ENCODE measurements at regions not wholly inside any gene's neighbourhood (a gene's known extent, or its start where the extent isn't known, plus 50 kb on each side); places are given as distances from the start of the nearest gene placed in this dataset.

GRCh38 chr9:27645161-27645840 is 72.0 kb upstream of the C9orf72 start:
- H3F3A ChIP-seq (ENCODE audit: insufficient read depth, low read depth) = no peaks in the 10 kb centered on the region
- ChIA-PET CTCF (no interaction called here), POLR2A (ENCODE audit: unreplicated experiment) (no interaction called here)
- H3K27me3 ChIP-seq (ENCODE audit: insufficient read depth, low read depth) = no peaks in the 10 kb centered on the region
- H4K20me1 ChIP-seq (ENCODE audit: insufficient read depth) = no peaks in the 10 kb centered on the region
- H3K9me3 ChIP-seq (ENCODE audit: insufficient read depth, low read depth) = no peaks in the 10 kb centered on the region
- no peaks in the 10 kb centered on the region for H3K79me2 ChIP-seq (ENCODE audit: low read depth)
- intact Hi-C loops (cut with micrococcal nuclease; ENCODE audit: unreplicated experiment) = no loop called here
- TF ChIP-seq EZH2 (IDR thresholded peaks at IDR 0.05; ENCODE audit: low read depth) = no peak
- TF ChIP-seq CTCF (conservative IDR thresholded peaks at IDR 0.05) = no peak
- H3K27ac ChIP-seq = no peak overlapping the region
- H3K4me1 ChIP-seq (replicated peaks; ENCODE audit: insufficient read depth) = no peaks in the 10 kb centered on the region
- H2AFZ ChIP-seq = no peak overlapping the region
- no peak overlapping the region for H3K4me3 ChIP-seq
- no peak for DNase-seq
- no peaks in the 10 kb centered on the region for H3K9me2 ChIP-seq (ENCODE audit: insufficient read depth)
- no peaks in the 10 kb centered on the region for H3K36me3 ChIP-seq (ENCODE audit: low read depth)
- H3K4me2 ChIP-seq = no peak overlapping the region
- no TSS peak for BruUV-seq (replicated peaks)

- no peaks in the 10 kb centered on the region for H3K36me3 ChIP-seq (ENCODE audit: low read depth)
- no peaks in the 10 kb centered on the region for H4K20me1 ChIP-seq (ENCODE audit: insufficient read depth)
- no peaks in the 10 kb centered on the region for H3K9me2 ChIP-seq (ENCODE audit: insufficient read depth)
- no peak overlapping the region for H3K4me2 ChIP-seq
- no peak overlapping the region for H3K27ac ChIP-seq
- TF ChIP-seq CTCF (conservative IDR thresholded peaks at IDR 0.05) (no peak), EZH2 (IDR thresholded peaks at IDR 0.05; ENCODE audit: low read depth) (no peak)
- ChIA-PET CTCF (no interaction called here), POLR2A (ENCODE audit: unreplicated experiment) (no interaction called here)
- intact Hi-C loops (cut with micrococcal nuclease; ENCODE audit: unreplicated experiment) = no loop called here
- no peak overlapping the region for H2AFZ ChIP-seq
- no peaks in the 10 kb centered on the region for H3F3A ChIP-seq (ENCODE audit: insufficient read depth, low read depth)
- no peak for DNase-seq
- BruUV-seq (replicated peaks) = no TSS peak
- H3K4me3 ChIP-seq = no peak overlapping the region
- H3K79me2 ChIP-seq (ENCODE audit: low read depth) = no peaks in the 10 kb centered on the region
- no peaks in the 10 kb centered on the region for H3K4me1 ChIP-seq (replicated peaks; ENCODE audit: insufficient read depth)
- no peaks in the 10 kb centered on the region for H3K9me3 ChIP-seq (ENCODE audit: insufficient read depth, low read depth)
- H3K27me3 ChIP-seq (ENCODE audit: insufficient read depth, low read depth) = no peaks in the 10 kb centered on the region
Observed at GRCh38 chr9:27653246-27653645, 80.0 kb upstream of the C9orf72 start.

GRCh38 chr9:27653957-27654356 is 80.7 kb upstream of the C9orf72 start:
- no peaks in the 10 kb centered on the region for H3K27me3 ChIP-seq (ENCODE audit: insufficient read depth, low read depth)
- no TSS peak for BruUV-seq (replicated peaks)

More at GRCh38 chr9:27653957-27654356, 80.7 kb upstream of the C9orf72 start:
- Histone ChIP-seq H3K4me3 (no peak overlapping the region), H4K20me1 (ENCODE audit: insufficient read depth) (no peaks in the 10 kb centered on the region), H3K36me3 (ENCODE audit: low read depth) (no peaks in the 10 kb centered on the region), H3K9me3 (ENCODE audit: insufficient read depth, low read depth) (no peaks in the 10 kb centered on the region), H3K4me1 (replicated peaks; ENCODE audit: insufficient read depth) (no peaks in the 10 kb centered on the region), H3K4me2 (no peak overlapping the region), H3K79me2 (ENCODE audit: low read depth) (no peaks in the 10 kb centered on the region), H2AFZ (no peak overlapping the region), H3F3A (ENCODE audit: insufficient read depth, low read depth) (no peaks in the 10 kb centered on the region), H3K27ac (no peak overlapping the region), H3K9me2 (ENCODE audit: insufficient read depth) (no peaks in the 10 kb centered on the region)
- intact Hi-C loops (cut with micrococcal nuclease; ENCODE audit: unreplicated experiment) = no loop called here
- ChIA-PET POLR2A (ENCODE audit: unreplicated experiment) (no interaction called here), CTCF (no interaction called here)
- DNase-seq = no peak
- TF ChIP-seq EZH2 (IDR thresholded peaks at IDR 0.05; ENCODE audit: low read depth) = no peak
- TF ChIP-seq CTCF (conservative IDR thresholded peaks at IDR 0.05) = no peak

All from PC-9 (cell line).